GM21367 (cell line): ENCODE measurements at regions not wholly inside any gene's neighbourhood (a gene's known extent, or its start where the extent isn't known, plus 50 kb on each side); places are given as distances from the start of the nearest gene placed in this dataset.

ENCODE experiments used
- ATAC-seq: cut with Tn5 transposase; IDR thresholded peaks from one replicate; pipeline ENCODE4 v1.9.1; 2021; ENCODE audit not compliant: unreplicated experiment

- no peak for ATAC-seq
These were observed 768.1 kb upstream of the LRRN3 start for GRCh38 chr7:110322796-110323195.

- ATAC-seq: no peak
These were observed 764.0 kb upstream of the LRRN3 start for GRCh38 chr7:110326966-110327365.

- ATAC-seq: no peak
These were observed 754.5 kb upstream of the LRRN3 start for GRCh38 chr7:110336423-110336822.

- ATAC-seq: no peak
These were observed 753.3 kb upstream of the LRRN3 start for GRCh38 chr7:110337646-110338045.

DNA sequence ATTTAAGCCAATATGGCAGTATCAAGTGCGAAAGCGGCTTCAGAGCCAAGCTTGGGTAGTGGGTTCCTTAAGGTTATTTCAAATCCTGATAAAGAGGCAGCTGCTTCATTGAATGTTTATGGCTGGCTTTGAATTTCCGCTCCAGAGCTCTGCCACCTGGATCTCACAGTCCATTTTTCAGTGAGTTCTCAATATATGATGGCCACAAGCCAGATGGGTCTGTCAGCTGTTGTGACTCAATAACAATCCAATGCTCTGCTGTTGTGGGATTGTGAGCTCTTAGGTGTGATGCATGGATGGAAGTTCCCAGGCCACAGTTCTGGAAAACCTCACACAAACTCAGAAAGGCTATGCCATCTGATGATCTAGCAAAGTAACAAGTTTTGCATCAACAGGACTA is 743.8 kb upstream of the LRRN3 start:
- ATAC-seq: no peak

DNA sequence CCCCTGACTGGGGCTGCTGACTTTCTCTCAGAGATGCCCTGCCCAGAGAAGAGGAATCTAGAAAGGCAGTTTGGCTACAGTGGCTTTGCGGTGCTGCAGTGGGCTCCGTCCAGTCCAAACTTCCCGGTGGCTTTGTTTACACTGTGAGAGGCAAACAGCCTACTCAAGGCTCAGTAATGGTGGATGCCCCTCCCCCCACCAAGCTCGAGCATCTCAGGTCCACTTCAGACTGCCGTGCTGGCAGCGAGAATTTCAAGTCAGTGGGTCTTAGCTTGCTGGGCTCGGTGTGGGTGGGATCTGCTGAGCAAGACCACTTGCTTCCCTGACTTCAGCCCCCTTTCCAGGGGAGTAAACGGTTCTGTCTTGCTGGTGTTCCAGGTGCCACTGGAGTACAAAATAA is 734.5 kb upstream of the LRRN3 start:
- no peak for ATAC-seq

- no peak for ATAC-seq
These were observed 732.9 kb upstream of the LRRN3 start for GRCh38 chr7:110358028-110358427.

- no peak for ATAC-seq
These were observed 719.2 kb upstream of the LRRN3 start for GRCh38 chr7:110371709-110372108.

- no peak for ATAC-seq
These were observed 718.2 kb upstream of the LRRN3 start for GRCh38 chr7:110372685-110373084.

GRCh38 chr7:110373416-110373815 is 717.5 kb upstream of the LRRN3 start:
- no peak for ATAC-seq

GRCh38 chr7:110373859-110374258 is 717.1 kb upstream of the LRRN3 start:
- ATAC-seq: no peak

GRCh38 chr7:110375068-110375467 is 715.9 kb upstream of the LRRN3 start:
- ATAC-seq: no peak

- no peak for ATAC-seq
These were observed 708.2 kb upstream of the LRRN3 start for GRCh38 chr7:110382736-110383135.

DNA sequence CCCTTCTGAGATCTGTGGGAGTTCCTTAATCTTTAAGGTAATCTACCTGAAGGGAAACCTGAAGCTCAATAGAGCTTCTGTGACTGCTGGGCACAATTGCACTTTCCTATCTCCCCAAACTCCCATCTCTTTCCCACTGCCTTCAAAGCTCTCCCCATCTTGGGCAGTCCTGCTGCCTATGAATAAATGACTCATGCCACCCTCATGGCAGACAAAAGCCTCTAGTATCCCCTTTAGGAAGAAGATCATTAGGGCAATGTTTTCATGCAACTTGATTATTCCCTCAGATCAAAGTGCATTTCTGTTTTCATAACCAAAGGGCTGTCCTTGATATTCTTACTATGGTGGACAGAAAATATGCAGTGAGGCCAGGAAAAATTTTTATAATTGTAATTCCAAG is 704.9 kb upstream of the LRRN3 start:
- no peak for ATAC-seq

- no peak for ATAC-seq
These were observed 704.0 kb upstream of the LRRN3 start for GRCh38 chr7:110386913-110387312.

GRCh38 chr7:110387689-110388088 is 703.2 kb upstream of the LRRN3 start:
- ATAC-seq: no peak

DNA sequence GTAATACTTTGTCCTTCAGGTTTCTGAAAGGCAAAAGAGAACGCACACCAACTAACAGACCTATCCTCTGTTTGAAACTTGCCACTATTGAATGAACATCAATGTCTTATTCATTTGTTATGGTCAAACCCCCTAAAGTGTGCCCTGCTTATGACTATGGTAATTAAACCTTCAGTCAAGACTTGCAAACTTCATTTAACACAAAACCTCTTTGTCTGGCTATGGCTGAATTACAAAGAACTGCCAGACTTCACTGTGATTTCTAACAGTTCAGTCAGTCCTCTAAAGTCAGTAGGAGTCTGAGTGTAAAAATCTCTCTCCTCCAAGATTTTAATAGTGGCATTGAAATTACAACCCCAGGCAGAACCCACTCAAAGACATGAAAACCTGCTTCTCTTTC is 702.5 kb upstream of the LRRN3 start:
- no peak for ATAC-seq

- no peak for ATAC-seq
These were observed 694.9 kb upstream of the LRRN3 start for GRCh38 chr7:110396021-110396420.

- no peak for ATAC-seq
These were observed 692.8 kb upstream of the LRRN3 start for GRCh38 chr7:110397927-110398660.

DNA sequence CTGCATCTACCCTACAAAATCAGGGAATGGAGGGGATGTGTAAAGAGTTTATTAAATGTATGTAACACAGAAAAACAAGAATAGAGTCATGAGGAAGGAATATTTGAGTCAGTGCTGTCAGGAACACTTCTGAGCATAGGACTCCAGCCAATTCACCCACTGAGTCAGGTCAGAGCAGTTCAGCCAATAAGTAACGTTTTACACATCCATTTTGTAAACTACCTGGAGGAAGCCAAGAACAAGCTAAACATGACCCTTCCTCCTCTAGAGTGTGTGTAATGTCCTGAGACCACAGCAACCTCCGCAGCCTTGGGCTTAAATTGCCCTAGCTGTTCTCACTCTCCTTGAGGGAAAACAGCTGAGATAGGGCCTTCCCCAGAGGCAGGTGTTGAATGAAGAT is 691.5 kb upstream of the LRRN3 start:
- no peak for ATAC-seq

GRCh38 chr7:110400411-110400810 is 690.5 kb upstream of the LRRN3 start:
- ATAC-seq: no peak

DNA sequence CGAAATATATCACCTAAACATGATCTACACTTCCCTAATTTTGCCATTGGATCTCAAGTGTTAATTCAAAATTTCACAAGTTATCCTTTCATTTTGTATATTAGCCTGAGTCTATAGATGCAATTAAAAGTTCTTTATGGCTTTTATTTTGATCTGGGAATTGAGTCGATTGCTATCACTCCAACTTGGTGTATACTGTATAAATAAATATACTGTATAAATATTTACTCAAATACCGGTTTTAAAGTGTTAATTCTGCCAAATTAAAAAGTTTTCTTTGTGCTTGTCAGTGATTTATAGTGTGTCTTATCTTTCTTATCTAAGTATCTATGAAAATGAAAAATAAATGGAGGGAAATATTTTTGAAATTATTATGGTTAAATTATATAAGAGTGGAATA is 683.7 kb upstream of the LRRN3 start:
- ATAC-seq: no peak

GRCh38 chr7:110407706-110408105 is 683.2 kb upstream of the LRRN3 start:
- ATAC-seq: no peak
